G401 (cell line): ENCODE measurements at regions not wholly inside any gene's neighbourhood (a gene's known extent, or its start where the extent isn't known, plus 50 kb on each side); places are given as distances from the start of the nearest gene placed in this dataset.
"Not testable (repeated sequence)": the region's sequence is repeated elsewhere in the genome, so short reads cannot be mapped to it uniquely, and the experiment has no call there.

Source experiments
- DNase-seq: peaks from one replicate; pipeline ENCODE4 v3.0.0-alpha.2; 2015; ENCODE audit warnings: low spot score
- in situ Hi-C: cut with HindIII; loops from 2 replicates; pipeline ENCODE4 v1.10.0; 2016; ENCODE audit warnings: low sequenced_read_pairs, mixed read lengths

- in situ Hi-C loops: no loop called here
- no peak for DNase-seq
These were observed 560.4 kb upstream of the SALL3 start for GRCh38 chr18:78419171-78419570.

GRCh38 chr18:78420116-78420515, 559.5 kb upstream of the SALL3 start:
- no peak for DNase-seq

GRCh38 chr18:78421392-78421791, 558.2 kb upstream of the SALL3 start:
- no peak for DNase-seq
- in situ Hi-C loops: no loop called here

More at GRCh38 chr18:78420116-78420515, 559.5 kb upstream of the SALL3 start:
- in situ Hi-C loops: no loop called here

GRCh38 chr18:78422336-78422735, 557.3 kb upstream of the SALL3 start:
- no peak for DNase-seq
- in situ Hi-C loops: no loop called here

- no peak for DNase-seq
- in situ Hi-C loops: no loop called here
These were observed 555.8 kb upstream of the SALL3 start for GRCh38 chr18:78423811-78424210.

GRCh38 chr18:78424403-78425018, 555.1 kb upstream of the SALL3 start:
- in situ Hi-C loops: no loop called here
- DNase-seq: no peak

GRCh38 chr18:78425019-78425412, 554.6 kb upstream of the SALL3 start:
- in situ Hi-C loops: no loop called here
- DNase-seq: no peak

GRCh38 chr18:78427081-78427480, 552.5 kb upstream of the SALL3 start:
- in situ Hi-C loops: no loop called here
- DNase-seq: no peak

- no peak for DNase-seq
- in situ Hi-C loops: no loop called here
These were observed 550.2 kb upstream of the SALL3 start for GRCh38 chr18:78429127-78430108.

GRCh38 chr18:78430131-78430758, 549.4 kb upstream of the SALL3 start:
- no peak for DNase-seq
- in situ Hi-C loops: no loop called here

- in situ Hi-C loops: no loop called here
- no peak for DNase-seq
These were observed 548.0 kb upstream of the SALL3 start for GRCh38 chr18:78431606-78432005.

GRCh38 chr18:78433562-78433961, 546.1 kb upstream of the SALL3 start:
- no peak for DNase-seq
- in situ Hi-C loops: no loop called here

- in situ Hi-C loops: no loop called here
- no peak for DNase-seq
These were observed 543.5 kb upstream of the SALL3 start for GRCh38 chr18:78436110-78436509.

GRCh38 chr18:78438235-78438634, 541.4 kb upstream of the SALL3 start:
- DNase-seq, in situ Hi-C loops: not testable (repeated sequence)

- in situ Hi-C loops: no loop called here
- DNase-seq: no peak
These were observed 533.7 kb upstream of the SALL3 start for GRCh38 chr18:78445880-78446279.

- no peak for DNase-seq
- in situ Hi-C loops: no loop called here
These were observed 532.4 kb upstream of the SALL3 start for GRCh38 chr18:78447211-78447610.

GRCh38 chr18:78448106-78448505, 531.5 kb upstream of the SALL3 start:
- in situ Hi-C loops: no loop called here
- no peak for DNase-seq

- no peak for DNase-seq
- in situ Hi-C loops: no loop called here
These were observed 531.0 kb upstream of the SALL3 start for GRCh38 chr18:78448591-78448990.

GRCh38 chr18:78454221-78454620, 525.4 kb upstream of the SALL3 start:
- in situ Hi-C loops: no loop called here
- DNase-seq: no peak

- no peak for DNase-seq
- in situ Hi-C loops: no loop called here
These were observed 524.2 kb upstream of the SALL3 start for GRCh38 chr18:78455386-78455785.
